HG03064 (cell line): ENCODE measurements at regions not wholly inside any gene's neighbourhood (a gene's known extent, or its start where the extent isn't known, plus 50 kb on each side); places are given as distances from the start of the nearest gene placed in this dataset.
A peak's percentile ranks its signal among the peaks of the same experiment; 100 is the strongest.
"Not testable (repeated sequence)": the region's sequence is repeated elsewhere in the genome, so short reads cannot be mapped to it uniquely, and the experiment has no call there.

Source experiments
- ATAC-seq: cut with Tn5 transposase; IDR thresholded peaks from one replicate; pipeline ENCODE4 v1.9.1; 2021; ENCODE audit warnings: low read depth; ENCODE audit not compliant: unreplicated experiment

DNA sequence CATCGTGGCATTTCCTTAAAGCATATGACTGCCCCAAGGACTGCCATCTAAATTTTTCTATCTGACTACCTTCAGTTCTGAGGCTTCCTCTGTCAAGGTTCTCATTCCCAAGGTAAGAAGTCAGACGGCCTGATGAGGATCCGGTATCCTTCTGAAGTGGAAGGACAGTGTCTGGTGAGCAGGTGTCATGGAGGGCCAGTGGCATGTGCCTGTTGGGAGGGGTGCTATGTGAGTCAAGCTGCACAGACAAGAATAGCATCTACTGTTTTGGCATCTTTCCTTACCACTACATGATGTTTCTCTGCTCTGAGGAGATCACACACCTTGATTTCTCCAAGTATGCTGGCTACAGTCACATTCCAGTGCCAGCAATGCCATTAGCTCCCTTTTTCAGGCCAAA is 99.6 kb upstream of the RGS1 start:
- no peak for ATAC-seq

- ATAC-seq: peak; percentile 64
These were observed 98.7 kb upstream of the RGS1 start for GRCh38 chr1:192476802-192477298.

DNA sequence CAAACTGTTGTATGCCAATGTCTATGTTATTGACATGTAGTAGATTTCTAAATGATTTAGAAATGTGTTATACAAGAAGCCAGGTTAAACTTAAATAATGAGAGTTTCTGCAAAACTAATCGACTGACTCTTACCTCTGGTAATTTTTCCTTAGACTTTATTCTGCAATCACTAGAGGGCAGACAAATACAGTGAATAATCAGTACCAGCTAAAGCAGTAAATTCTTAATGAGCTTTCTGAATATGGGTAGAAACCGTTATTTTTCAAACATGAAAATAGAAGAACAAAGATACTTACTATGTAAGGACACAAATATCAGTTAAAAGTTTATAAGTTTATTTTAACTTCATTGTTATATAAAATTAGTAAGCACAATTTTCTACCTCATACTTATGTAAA is 97.9 kb upstream of the RGS1 start:
- no peak for ATAC-seq

GRCh38 chr1:192485692-192486436 is 89.7 kb upstream of the RGS1 start:
- ATAC-seq: no peak

GRCh38 chr1:192488058-192488457 is 87.5 kb upstream of the RGS1 start:
- ATAC-seq: no peak

- ATAC-seq: no peak
These were observed 86.5 kb upstream of the RGS1 start for GRCh38 chr1:192489047-192489446.

DNA sequence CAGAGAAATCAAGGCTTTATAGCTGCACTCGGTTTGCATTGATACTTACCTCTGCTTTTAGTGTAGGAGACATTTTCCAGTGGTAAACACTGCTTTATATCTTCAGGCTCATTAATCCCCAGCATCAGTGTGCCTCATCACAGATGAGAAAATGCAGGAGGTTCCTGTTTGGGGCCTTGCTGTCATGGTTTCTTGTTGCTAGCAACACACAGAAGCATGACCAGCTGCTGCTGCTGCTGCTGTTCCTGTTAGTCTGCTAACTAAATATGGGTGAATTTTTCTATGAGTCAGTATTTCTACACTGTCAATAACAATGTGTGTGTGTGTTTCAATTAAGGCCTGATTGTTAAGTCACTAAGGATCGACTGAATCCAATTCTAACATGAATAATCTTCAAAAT is 85.8 kb upstream of the RGS1 start:
- ATAC-seq: peak; percentile 93

GRCh38 chr1:192491804-192492554 is 83.6 kb upstream of the RGS1 start:
- ATAC-seq: no peak

DNA sequence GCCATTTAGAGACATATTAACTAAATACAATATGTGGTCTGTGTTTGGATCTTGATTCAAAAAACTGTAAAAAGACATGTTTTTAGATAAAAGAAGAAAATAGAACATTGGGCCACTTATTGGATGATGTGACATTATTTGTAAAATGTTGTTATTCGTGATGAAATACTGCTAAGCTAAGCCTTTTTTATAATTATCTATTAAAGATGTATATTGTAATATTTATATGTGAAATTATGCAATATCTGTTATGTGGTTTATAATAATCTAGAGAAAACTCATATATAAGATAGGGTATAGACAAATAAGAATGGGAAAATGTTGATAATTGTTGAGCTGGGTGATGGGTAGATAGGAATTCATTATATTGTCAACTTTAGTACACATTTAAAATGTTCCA is 82.0 kb upstream of the RGS1 start:
- no peak for ATAC-seq

- no peak for ATAC-seq
These were observed 79.1 kb upstream of the RGS1 start for GRCh38 chr1:192496369-192497056.

DNA sequence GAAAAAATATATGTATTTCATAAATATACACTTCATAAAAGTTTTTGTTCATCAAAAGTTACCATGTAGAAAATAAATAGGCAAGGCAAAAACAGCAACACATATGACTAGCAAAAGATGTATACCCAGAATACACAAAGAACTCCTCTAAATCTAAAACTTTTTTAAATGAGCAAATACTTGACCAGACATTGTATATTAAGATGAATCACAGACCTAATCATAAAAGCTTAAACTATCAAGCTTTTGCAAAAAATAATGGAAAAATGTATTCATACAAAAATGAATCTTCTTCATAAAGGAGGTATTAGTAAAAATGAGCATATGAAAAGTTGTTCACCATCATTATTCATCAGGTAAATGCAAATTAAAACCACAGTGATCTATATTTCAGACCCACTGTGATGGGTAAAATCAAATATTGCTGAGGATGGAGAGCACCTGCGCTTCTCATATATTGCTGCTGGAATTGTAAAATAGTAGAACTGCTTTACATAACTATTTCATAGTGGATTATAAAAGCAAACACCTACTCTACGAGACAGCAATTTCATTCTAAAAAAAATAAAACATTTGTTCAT is 78.3 kb upstream of the RGS1 start:
- ATAC-seq: no peak

DNA sequence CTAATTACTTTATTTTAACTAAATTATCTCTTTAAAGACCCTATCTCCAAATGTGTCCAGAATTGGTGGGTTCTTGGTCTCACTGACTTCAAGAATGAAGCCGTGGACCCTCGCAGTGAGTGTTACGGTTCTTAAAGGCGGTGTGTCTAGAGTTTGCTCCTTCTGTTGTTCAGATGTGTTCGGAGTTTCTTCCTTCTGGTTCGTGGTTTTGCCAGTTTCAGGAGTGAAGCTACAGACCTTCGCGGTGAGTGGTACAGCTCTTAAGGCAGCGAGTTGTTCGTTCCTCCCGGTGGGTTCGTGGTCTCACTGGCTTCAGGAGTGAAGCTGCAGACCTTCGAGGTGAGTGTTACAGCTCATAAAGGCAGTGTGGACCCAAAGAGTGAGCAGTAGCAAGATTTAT is 77.5 kb upstream of the RGS1 start:
- ATAC-seq: not testable (repeated sequence)

DNA sequence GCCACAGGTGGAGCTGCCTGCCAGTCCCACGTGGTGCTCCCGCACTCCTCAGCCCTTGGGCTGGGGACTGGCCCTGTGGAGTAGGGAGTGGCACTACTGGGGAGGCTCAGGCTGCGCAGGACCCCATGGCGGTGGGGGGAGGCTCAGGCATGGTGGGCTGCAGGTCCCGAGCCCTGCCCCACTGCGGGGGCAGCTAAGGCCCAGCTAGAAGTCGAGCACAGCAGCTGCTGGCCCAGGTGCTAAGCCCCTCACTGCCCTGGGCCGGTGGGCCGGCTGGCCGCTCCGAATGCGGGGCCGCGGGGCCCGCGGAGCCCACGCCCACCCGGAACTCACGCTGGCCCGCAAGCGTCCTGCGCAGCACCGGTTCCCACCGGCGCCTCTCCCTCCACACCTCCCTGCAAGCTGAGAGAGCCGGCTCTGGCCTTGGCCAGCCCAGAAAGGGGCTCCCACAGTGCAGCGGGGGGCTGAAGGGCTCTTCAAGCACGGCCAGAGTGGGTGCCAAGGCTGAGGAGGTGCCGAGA is 76.5 kb upstream of the RGS1 start:
- ATAC-seq: not testable (repeated sequence)

DNA sequence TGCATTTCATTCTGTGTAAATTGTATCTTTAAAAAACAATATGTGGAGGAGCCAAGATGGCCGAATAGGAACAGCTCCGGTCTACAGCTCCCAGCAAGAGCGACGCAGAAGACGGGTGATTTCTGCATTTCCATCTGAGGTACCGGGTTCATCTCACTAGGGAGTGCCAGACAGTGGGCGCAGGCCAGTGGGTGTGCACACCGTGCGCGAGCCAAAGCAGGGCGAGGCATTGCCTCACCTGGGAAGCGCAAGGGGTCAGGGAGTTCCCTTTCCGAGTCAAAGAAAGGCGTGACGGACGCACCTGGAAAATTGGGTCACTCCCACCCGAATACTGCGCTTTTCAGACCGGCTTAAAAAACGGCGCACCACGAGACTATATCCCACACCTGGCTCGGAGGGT is 75.0 kb upstream of the RGS1 start:
- not testable (repeated sequence) for ATAC-seq

DNA sequence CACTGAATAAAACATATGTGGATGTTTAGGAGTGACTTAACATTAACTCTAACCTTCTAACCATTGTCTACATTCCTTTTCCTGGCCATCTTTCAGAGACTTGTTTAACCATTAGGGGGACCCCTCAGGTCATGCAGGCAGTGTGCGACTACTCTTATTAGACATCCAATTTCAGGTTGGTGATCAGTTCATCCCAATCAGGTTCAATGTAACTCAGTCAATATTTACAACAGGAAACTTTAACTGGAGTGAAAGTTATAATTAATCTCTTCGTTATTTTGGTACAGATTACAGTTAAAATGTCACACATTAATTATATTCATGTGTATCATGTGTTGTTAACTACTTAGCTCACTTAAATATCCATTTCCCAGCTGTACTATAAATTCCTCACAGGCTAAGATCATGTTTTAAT is 68.8 kb upstream of the RGS1 start:
- peak; percentile 96 for ATAC-seq

DNA sequence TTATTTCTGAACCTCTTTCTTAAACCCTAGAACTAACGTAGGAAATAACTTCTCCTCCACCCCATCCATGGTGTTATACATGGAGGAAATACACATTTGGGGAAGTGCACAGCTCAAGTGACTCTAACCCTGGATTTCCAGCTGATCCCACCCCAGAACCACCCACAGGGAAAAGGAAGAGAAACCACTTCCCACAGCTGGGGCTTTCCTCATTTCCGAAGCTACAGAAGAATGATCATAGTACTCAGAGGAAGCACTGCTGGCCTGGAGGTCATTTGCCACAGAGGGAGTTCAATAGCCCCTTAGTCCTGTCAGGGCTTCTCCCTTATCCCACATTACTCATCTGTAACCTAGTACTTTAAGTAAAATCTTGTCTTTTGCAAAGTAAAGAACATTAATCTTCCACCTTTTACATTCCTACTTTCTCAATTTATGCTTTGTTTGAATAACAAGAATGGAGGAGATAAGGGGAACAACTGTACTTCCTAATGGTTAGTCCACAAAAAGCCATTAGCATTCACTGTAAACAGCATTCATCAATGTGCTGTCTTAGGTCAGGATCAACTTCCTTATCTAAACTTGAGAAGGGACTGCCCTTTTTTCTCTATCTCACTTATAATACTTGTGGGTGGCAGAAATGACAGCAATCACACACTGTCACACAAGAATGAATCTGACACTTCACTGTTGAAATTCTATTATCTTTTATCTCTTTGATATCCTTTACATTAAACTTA is 63.0 kb upstream of the RGS1 start:
- ATAC-seq: no peak

- no peak for ATAC-seq
These were observed 62.4 kb upstream of the RGS1 start for GRCh38 chr1:192513196-192513595.

DNA sequence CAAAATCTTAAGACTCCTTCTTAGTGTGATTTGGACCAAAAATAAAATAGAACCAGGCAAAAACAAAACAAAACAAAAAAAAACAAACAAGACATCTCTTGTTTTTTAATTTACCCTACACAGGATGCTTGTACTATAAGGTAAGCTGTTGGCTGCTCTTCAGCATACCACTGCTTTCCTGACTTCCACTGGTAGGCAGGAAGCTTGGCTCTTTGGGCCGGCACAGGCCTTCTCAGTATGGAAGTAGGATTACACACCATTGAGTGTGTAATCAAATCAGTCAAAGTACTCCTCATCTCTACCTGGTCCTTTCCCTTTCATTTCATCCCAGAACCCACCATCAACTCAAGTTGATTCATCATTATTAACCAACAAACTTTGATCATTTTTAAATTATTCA is 61.9 kb upstream of the RGS1 start:
- ATAC-seq: no peak

DNA sequence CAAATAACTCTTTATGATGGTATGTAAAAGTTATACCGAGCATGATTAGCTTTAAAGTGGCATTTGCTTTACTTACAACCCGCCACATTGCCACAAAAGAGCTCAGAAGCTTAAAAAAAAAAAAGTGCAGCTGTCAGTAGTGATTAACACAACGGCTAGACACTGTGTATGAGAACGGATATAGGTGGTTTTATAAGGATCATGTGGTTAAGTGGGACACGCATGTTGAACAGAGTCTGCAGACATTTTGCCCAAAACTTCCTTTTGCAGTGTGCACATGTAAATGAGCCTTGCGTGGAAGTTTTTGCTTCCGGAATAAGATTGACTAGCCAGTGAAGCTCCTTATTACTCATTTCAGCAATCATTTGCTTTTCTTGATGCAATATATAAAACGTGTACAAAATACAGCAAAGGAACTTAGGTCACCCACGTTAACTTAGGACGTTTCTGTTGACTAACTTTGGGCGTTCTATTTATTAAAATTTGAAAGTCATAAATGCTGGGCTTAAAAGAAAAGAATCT is 58.7 kb upstream of the RGS1 start:
- ATAC-seq: peak; percentile 96
